Loucy (cell line): ENCODE measurements at regions not wholly inside any gene's neighbourhood (a gene's known extent, or its start where the extent isn't known, plus 50 kb on each side); places are given as distances from the start of the nearest gene placed in this dataset.

ENCODE experiments used
- H2AFZ ChIP-seq: fragments of 200-600 bp; sonication (generic); 2 replicates; pipeline ENCODE4 v1.6.0; 2016; ENCODE audit warnings: antibody characterized with exemption, mild to moderate bottlenecking, low read length, moderate library complexity
- H3F3A ChIP-seq: fragments of 200-600 bp; 2 replicates; pipeline ENCODE4 v1.6.0; 2016; ENCODE audit warnings: antibody characterized with exemption, low read depth, mild to moderate bottlenecking
- H3K27me3 ChIP-seq: fragments of 200-600 bp; sonication (generic); 2 replicates; pipeline ENCODE4 v1.6.1; 2014; ENCODE audit warnings: low read length, mild to moderate bottlenecking; ENCODE audit not compliant: insufficient read depth, poor library complexity, severe bottlenecking
- H3K36me3 ChIP-seq: fragments of 200-600 bp; sonication (generic); 2 replicates; pipeline ENCODE4 v1.6.1; 2016; ENCODE audit warnings: low read length; ENCODE audit not compliant: insufficient read depth
- H3K4me1 ChIP-seq: fragments of 200-600 bp; sonication (generic); 2 replicates; pipeline ENCODE4 v1.5.1; 2014; ENCODE audit warnings: low read length, mild to moderate bottlenecking; ENCODE audit not compliant: insufficient read depth, poor library complexity, severe bottlenecking
- H3K4me2 ChIP-seq: fragments of 200-600 bp; sonication (generic); 2 replicates; pipeline ENCODE4 v1.6.0; 2014; ENCODE audit warnings: antibody characterized with exemption, low read length, low read depth, mild to moderate bottlenecking; ENCODE audit not compliant: poor library complexity, severe bottlenecking
- H3K4me3 ChIP-seq: fragments of 200-600 bp; sonication (generic); 2 replicates; pipeline ENCODE4 v1.5.1; 2014; ENCODE audit warnings: low read length, mild to moderate bottlenecking, mixed read lengths; ENCODE audit not compliant: poor library complexity, severe bottlenecking
- H3K79me2 ChIP-seq: fragments of 200-600 bp; sonication (generic); 2 replicates; pipeline ENCODE4 v1.6.1; 2014; ENCODE audit warnings: low read length; ENCODE audit not compliant: insufficient read depth
- H3K9ac ChIP-seq: fragments of 200-600 bp; sonication (generic); 2 replicates; pipeline ENCODE4 v1.6.0; 2014; ENCODE audit warnings: mild to moderate bottlenecking, low read depth, low read length, moderate library complexity; ENCODE audit not compliant: poor library complexity, severe bottlenecking
- H3K9me2 ChIP-seq: fragments of 200-600 bp; sonication (generic); replicated peaks from 2 replicates; pipeline ENCODE4 v1.6.1; 2016; ENCODE audit warnings: low read depth, low read length, mixed read lengths
- H3K9me3 ChIP-seq: fragments of 200-600 bp; sonication (generic); 2 replicates; pipeline ENCODE4 v1.6.1; 2014; ENCODE audit warnings: mild to moderate bottlenecking, antibody characterized with exemption, low read length, low read depth; ENCODE audit not compliant: insufficient read depth
- H4K20me1 ChIP-seq: fragments of 200-600 bp; sonication (generic); 2 replicates; pipeline ENCODE4 v1.6.0; 2014; ENCODE audit warnings: antibody characterized with exemption, low read length, mild to moderate bottlenecking; ENCODE audit not compliant: insufficient read depth, poor library complexity, severe bottlenecking
- CTCF ChIP-seq: fragments of 200-600 bp; sonication (generic); conservative IDR thresholded peaks from 2 replicates; pipeline ENCODE4 v1.5.1; 2014; ENCODE audit warnings: mild to moderate bottlenecking, antibody characterized with exemption, low read length
- EZH2phosphoT487 ChIP-seq: fragments of 200-600 bp; IDR thresholded peaks from 2 replicates; pipeline ENCODE4 v1.6.1; 2018; ENCODE audit warnings: antibody characterized with exemption, mild to moderate bottlenecking, moderate library complexity, borderline replicate concordance

GRCh38 chr13:89936256-89936655 lies 1411.2 kb upstream of the MIR17HG start:
- Histone ChIP-seq H4K20me1 (no peaks in the 10 kb centered on the region), H3K4me2 (no peak overlapping the region), H3K9ac (no peak overlapping the region), H3K4me3 (no peak overlapping the region), H2AFZ (no peak overlapping the region), H3K79me2 (no peaks in the 10 kb centered on the region), H3K27me3 (no peaks in the 10 kb centered on the region), H3K4me1 (no peaks in the 10 kb centered on the region), H3K36me3 (no peaks in the 10 kb centered on the region), H3K9me3 (no peaks in the 10 kb centered on the region), H3F3A (no peaks in the 10 kb centered on the region), H3K9me2 (no peaks in the 10 kb centered on the region)
- TF ChIP-seq CTCF (no peak), EZH2phosphoT487 (no peak)

- H4K20me1 ChIP-seq: no peaks in the 10 kb centered on the region
- no peaks in the 10 kb centered on the region for H3K9me3 ChIP-seq
- no peak overlapping the region for H3K9ac ChIP-seq
- no peak overlapping the region for H2AFZ ChIP-seq
- no peak for TF ChIP-seq CTCF
- TF ChIP-seq EZH2phosphoT487: no peak
- no peaks in the 10 kb centered on the region for H3F3A ChIP-seq
- H3K79me2 ChIP-seq: no peaks in the 10 kb centered on the region
- no peaks in the 10 kb centered on the region for H3K9me2 ChIP-seq
- H3K4me2 ChIP-seq: no peak overlapping the region
- no peaks in the 10 kb centered on the region for H3K27me3 ChIP-seq
- H3K4me1 ChIP-seq: no peaks in the 10 kb centered on the region
- no peaks in the 10 kb centered on the region for H3K36me3 ChIP-seq
- no peak overlapping the region for H3K4me3 ChIP-seq
These were observed 1410.1 kb upstream of the MIR17HG start for GRCh38 chr13:89937420-89937819.

- Histone ChIP-seq H3K4me3 (no peak overlapping the region), H3K27me3 (no peaks in the 10 kb centered on the region), H3K4me2 (no peak overlapping the region), H3K79me2 (no peaks in the 10 kb centered on the region), H2AFZ (no peak overlapping the region), H3F3A (no peaks in the 10 kb centered on the region), H3K9me2 (no peaks in the 10 kb centered on the region), H3K9ac (no peak overlapping the region), H4K20me1 (no peaks in the 10 kb centered on the region), H3K36me3 (no peaks in the 10 kb centered on the region), H3K4me1 (no peaks in the 10 kb centered on the region), H3K9me3 (no peaks in the 10 kb centered on the region)
- TF ChIP-seq EZH2phosphoT487 (no peak), CTCF (no peak)
These were observed 1407.1 kb upstream of the MIR17HG start for GRCh38 chr13:89940383-89940782.
